Activated CD4-positive, alpha-beta T cell treated with anti-CD3 and anti-CD28 coated beads for 36 hours (primary cell): ENCODE measurements at regions not wholly inside any gene's neighbourhood (a gene's known extent, or its start where the extent isn't known, plus 50 kb on each side); places are given as distances from the start of the nearest gene placed in this dataset.

Experiments used
- ATAC-seq: fragments of 200-7000 bp; cut with Tn5 transposase; one replicate; pipeline ENCODE4 v1.10.0; 2021; ENCODE audit warnings: mild to moderate bottlenecking, moderate library complexity
- CTCF ChIA-PET: fragments of 350-600 bp; sonication (Branson Sonifier 250); formaldehyde crosslinking; loops from one replicate; lab custom pipeline; 2021; ENCODE audit warnings: antibody characterized with exemption; lab: Charles Lee
- POLR2A ChIA-PET: fragments of 350-600 bp; sonication (Branson Sonifier 250); formaldehyde crosslinking; loops from one replicate; lab custom pipeline; 2021; ENCODE audit warnings: antibody characterized with exemption, inconsistent platforms; lab: Charles Lee
- DNase-seq: peaks from one replicate; pipeline ENCODE4 v3.0.0-alpha.2; 2020
- H3K27ac Mint-ChIP-seq: one replicate; pipeline ENCODE4 v1.8.0; 2021; ENCODE audit warnings: mixed read lengths
- H3K27me3 Mint-ChIP-seq: one replicate; pipeline ENCODE4 v1.8.0; 2021; ENCODE audit warnings: mixed read lengths
- H3K36me3 Mint-ChIP-seq: one replicate; pipeline ENCODE4 v1.8.0; 2021; ENCODE audit warnings: low read depth, mixed read lengths
- H3K4me1 Mint-ChIP-seq: one replicate; pipeline ENCODE4 v1.8.0; 2021; ENCODE audit warnings: mixed read lengths
- H3K4me3 Mint-ChIP-seq: one replicate; pipeline ENCODE4 v1.8.0; 2021; ENCODE audit warnings: mild to moderate bottlenecking, moderate library complexity, mixed read lengths
- H3K9me3 Mint-ChIP-seq: one replicate; pipeline ENCODE4 v1.8.0; 2021; ENCODE audit warnings: low read depth, mixed read lengths
- intact Hi-C, 2 experiments: fragments of 100-400 bp; cut with DNase I in 1 of 2; cut with micrococcal nuclease in 1 of 2; formaldehyde crosslinking; loops; one replicate each; pipeline versions ENCODE4 v1.14.2 to v1.15.1; 2022 to 2024; cut with DNase I, micrococcal nuclease

DNA sequence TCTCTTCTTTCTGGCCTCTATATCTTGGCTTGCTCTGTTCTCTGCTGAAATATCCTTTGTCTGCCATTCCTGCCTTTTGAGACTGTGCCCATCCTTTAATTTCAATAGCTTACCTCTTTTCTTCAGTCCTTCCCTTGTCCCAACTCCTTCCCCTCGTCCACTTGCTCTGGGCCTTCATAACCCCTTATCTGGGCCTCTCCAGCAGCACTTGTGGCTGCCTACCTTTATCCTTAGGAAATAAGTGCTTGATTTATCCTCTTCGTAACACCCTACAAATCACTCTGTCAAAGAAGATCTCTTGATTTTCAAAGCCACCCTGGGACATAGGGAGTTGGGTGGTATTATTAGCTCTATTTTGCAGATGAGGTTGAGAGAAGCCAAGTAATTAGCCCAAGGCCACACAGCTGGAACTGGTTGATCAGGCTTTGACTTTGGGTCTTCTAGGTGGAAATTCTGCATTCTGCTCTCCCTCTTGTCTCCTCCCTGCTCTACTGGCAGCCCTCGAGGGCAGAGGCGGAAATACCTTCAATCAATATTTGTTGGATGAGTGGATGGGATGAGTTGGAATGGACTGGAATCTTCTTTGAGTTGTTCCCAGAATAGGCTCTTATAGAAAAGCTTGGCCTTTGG is 84.0 kb upstream of the TLE3 start:
- H3K36me3 Mint-ChIP-seq: no peaks in the 10 kb centered on the region
- no peaks in the 10 kb centered on the region for H3K9me3 Mint-ChIP-seq
- no peak for DNase-seq
- ATAC-seq: no peak
- ChIA-PET POLR2A (no interaction called here), CTCF (no interaction called here)
- intact Hi-C loops: no loop called here
- H3K27me3 Mint-ChIP-seq: no peaks in the 10 kb centered on the region
- no peak overlapping the region for H3K4me3 Mint-ChIP-seq
- H3K4me1 Mint-ChIP-seq: peaks cover 3% of the 10 kb centered on the region
- H3K27ac Mint-ChIP-seq: no peak overlapping the region

DNA sequence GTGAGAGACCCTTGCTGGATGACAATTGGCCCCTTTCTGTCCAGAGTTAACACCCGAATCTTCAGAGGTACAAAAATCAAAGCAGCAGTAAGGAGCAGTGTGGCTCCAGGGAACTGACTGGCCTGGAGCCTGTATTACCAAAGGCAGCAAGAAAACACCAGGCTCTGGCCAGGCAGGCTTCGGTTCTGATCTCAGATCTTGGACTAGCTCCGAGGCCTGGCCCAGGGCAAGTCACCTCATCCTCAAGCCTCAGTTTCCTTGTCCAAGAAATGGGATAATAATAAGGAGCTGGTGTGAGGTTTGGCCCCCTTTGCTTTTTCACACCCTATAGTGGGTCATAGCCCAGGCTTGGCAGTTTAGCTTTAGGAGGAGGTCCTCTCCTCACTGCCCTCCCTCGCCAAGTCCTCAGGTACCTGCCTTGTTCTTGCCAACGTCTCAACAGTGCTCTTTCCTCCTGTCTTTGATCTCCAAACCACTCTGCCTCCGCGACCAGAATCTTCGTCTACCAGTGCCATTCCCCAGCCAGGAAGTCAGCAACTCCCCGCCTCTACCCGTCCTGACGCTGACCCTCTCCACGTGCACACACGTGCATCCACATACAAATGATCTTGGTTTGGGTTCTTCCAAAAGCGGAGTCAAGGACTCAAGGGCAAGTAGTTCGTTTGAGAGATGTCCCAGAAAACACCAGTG is 82.6 kb upstream of the TLE3 start:
- H3K4me3 Mint-ChIP-seq: no peak overlapping the region
- ATAC-seq: no peak
- H3K36me3 Mint-ChIP-seq: no peaks in the 10 kb centered on the region
- peaks cover 3% of the 10 kb centered on the region for H3K4me1 Mint-ChIP-seq
- H3K27ac Mint-ChIP-seq: no peak overlapping the region
- ChIA-PET CTCF (interaction anchor here (0.7 kb wide), 1 partner anchor 316 kb away, joined by 3 read pairs; no protein-coding TSS in a partner anchor), POLR2A (no interaction called here)
- H3K9me3 Mint-ChIP-seq: no peaks in the 10 kb centered on the region
- intact Hi-C loops: no loop called here
- no peak for DNase-seq
- H3K27me3 Mint-ChIP-seq: no peaks in the 10 kb centered on the region

DNA sequence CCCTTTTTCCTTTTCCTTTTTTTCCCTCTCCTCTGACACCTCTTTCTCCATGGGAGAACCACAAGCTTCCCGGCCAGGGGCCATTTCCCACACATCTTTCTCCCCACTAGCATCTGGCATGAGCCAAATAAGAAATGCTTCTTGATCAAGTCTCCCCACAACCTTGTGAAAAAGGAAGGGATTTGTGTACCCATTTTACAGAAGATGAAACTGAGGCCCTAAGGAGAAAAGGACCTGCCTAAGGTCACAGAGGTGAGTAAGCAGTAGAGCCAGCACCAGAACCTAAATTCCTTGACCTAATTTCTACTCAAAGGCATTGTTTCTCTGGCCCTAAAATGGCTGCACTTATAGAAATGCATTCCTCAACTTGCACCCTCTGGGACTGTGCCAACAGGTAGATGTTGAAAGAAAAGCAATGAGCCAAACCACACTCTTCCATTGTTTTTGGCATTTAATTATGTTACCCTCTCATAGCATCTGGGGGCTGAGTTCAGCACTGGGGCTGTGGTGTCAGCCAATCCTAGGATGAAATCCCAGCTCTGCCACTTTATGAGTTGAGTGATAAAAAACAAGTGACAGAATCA is 81.7 kb upstream of the TLE3 start:
- CTCF ChIA-PET: interaction anchor here (0.7 kb wide), 1 partner anchor 316 kb away, joined by 3 read pairs; no protein-coding TSS in a partner anchor
- H3K4me3 Mint-ChIP-seq: no peak overlapping the region
- intact Hi-C loops: no loop called here
- no peak for ATAC-seq
- H3K9me3 Mint-ChIP-seq: no peaks in the 10 kb centered on the region
- POLR2A ChIA-PET: no interaction called here
- no peaks in the 10 kb centered on the region for H3K36me3 Mint-ChIP-seq
- H3K4me1 Mint-ChIP-seq: peaks cover 3% of the 10 kb centered on the region
- H3K27me3 Mint-ChIP-seq: no peaks in the 10 kb centered on the region
- no peak overlapping the region for H3K27ac Mint-ChIP-seq
- no peak for DNase-seq

DNA sequence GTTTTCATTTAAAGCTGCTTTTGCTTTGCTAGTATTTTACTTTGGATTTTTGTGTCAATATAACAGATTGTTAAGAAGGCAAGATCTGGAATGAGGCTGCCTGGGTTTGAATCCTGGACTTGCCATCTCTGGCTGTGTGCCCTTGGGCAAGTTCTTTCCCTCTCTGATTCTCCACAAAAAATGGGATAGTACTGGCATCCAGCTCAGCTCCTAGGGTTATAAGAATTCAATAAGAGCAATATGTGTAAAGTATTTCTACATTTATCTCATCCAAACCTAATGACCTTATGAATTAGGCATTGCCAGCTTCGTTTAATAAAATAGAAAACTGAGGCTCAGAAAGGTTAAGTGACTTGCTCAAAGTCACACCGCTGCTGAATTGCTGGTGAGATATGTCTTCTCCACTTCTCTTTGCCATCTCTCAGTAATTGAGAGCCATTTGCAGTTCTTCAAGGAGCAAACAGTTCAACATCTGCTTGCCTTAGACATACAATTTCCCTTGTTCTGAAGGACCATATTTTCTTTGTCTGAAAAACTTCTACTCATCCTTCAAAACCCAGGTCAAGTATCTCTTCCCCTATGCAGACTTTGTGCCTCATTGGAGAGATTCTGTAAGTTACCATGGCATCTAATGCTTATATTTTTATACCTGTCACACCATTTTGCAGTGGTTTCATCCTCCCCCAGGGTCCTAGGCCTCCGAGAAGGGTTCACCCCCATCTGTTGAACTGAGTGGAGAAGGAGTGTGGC is 80.8 kb upstream of the TLE3 start:
- CTCF ChIA-PET: interaction anchor here (0.7 kb wide), 1 partner anchor 61 kb away, joined by 3 read pairs; no protein-coding TSS in a partner anchor
- H3K27me3 Mint-ChIP-seq: no peaks in the 10 kb centered on the region
- ATAC-seq (no peak), DNase-seq (no peak)
- H3K4me1 Mint-ChIP-seq: peaks cover 3% of the 10 kb centered on the region
- no peak overlapping the region for H3K4me3 Mint-ChIP-seq
- intact Hi-C loops: no loop called here
- POLR2A ChIA-PET: no interaction called here
- H3K36me3 Mint-ChIP-seq: no peaks in the 10 kb centered on the region
- no peaks in the 10 kb centered on the region for H3K9me3 Mint-ChIP-seq
- no peak overlapping the region for H3K27ac Mint-ChIP-seq

DNA sequence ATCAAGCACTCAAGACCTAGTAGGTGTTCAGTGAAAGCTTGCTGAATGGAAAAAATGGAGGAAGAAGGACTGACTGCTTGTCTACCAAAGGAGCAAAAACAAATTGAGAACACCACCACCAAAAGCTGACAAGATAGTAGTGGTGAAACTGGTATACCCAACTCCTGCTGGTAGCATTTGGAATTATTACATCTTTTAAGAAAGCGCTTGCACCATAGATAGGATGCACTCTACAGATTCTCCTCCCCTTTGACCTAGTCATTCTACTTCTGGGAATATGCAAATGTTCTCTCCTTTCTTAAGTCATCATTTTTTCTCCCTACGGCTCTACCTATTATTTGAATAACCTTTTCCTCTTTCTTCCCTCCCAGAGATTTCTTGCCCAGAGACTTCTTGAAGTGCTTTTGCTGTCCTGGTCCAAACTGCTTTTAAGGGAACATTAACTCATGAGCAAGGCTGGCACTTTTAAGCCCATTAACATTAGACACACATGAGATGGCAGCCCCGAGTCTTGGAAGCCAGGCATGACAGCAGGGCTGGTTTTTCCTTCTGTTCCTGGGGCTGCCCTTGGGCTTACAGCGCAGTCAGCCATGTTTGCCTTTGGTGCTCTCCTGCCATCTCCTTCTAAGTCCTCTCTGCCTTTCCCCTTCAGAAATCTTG is 75.0 kb upstream of the TLE3 start:
- CTCF ChIA-PET: no interaction called here
- Mint-ChIP-seq H3K9me3 (no peaks in the 10 kb centered on the region), H3K4me1 (no peaks in the 10 kb centered on the region), H3K36me3 (no peaks in the 10 kb centered on the region), H3K4me3 (no peak overlapping the region), H3K27ac (no peak overlapping the region), H3K27me3 (no peaks in the 10 kb centered on the region)
- POLR2A ChIA-PET: no interaction called here
- DNase-seq: no peak
- ATAC-seq: no peak
- intact Hi-C loops: no loop called here

DNA sequence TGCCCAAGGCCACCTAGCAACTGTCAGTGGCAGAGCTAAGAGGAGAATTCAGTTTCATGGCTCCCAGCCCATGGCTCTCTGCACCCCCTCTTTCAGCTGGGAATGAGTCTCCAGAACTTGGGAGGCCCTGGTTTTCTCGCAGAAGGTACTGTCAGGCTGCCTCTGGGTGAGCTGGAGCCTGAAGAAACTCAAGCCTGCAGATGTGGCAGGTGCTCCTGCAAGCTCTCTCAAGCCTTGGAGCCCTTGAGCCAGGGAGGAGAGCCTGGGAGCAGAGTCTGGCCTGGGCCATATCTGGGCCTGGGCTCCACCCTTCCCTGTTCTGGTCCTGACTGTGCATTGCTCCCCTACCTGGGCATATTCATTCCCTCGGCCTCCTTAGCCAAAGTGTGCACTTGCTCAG is 74.4 kb upstream of the TLE3 start:
- CTCF ChIA-PET: no interaction called here
- no peak overlapping the region for H3K4me3 Mint-ChIP-seq

DNA sequence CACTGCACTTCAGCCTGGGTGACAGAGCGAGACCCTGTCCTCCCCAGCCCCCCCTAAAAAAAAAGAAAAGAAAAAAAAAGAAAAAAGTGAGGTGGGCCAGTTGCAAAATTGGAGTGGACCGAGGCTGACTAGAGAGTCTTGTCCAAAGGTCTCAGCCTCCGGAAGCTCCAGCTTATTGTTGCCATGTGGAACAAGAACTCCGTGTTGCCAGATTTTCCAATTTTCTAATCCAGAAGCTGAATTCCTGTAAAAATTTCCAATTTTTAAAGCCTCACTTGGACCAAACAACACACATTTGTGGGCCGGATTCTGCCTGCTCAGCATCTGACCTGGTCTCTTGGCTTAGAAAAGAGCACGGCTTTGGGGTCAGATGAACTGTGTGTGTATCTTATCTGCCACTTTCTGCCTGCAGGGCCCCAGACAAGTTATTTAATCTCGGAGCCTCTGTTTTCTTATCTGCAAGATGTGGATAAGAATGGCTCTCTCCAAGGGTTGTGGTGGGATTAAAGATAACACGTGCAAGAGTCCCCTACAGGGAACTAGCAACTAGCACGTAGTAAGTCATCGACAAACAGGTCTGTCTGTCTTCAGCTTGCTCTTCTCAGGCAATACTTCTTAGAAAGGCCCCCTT is 73.7 kb upstream of the TLE3 start:
- POLR2A ChIA-PET: interaction anchor here (0.7 kb wide), 1 partner anchor 437 kb away, joined by 3 read pairs; no protein-coding TSS in a partner anchor
- Mint-ChIP-seq H3K36me3 (no peaks in the 10 kb centered on the region), H3K4me3 (no peak overlapping the region), H3K9me3 (no peaks in the 10 kb centered on the region), H3K4me1 (no peaks in the 10 kb centered on the region), H3K27me3 (no peaks in the 10 kb centered on the region), H3K27ac (no peak overlapping the region)
- no peak for ATAC-seq
- DNase-seq: no peak
- CTCF ChIA-PET: interaction anchor here (0.6 kb wide), 1 partner anchor 52 kb away, joined by 3 read pairs; no protein-coding TSS in a partner anchor
- intact Hi-C loops: no loop called here

More for the DNA sequence above, 74.4 kb upstream of the TLE3 start:
- no peak for DNase-seq
- H3K9me3 Mint-ChIP-seq: no peaks in the 10 kb centered on the region
- intact Hi-C loops: no loop called here
- H3K36me3 Mint-ChIP-seq: no peaks in the 10 kb centered on the region
- H3K27ac Mint-ChIP-seq: no peak overlapping the region
- ATAC-seq: no peak
- H3K4me1 Mint-ChIP-seq: no peaks in the 10 kb centered on the region
- POLR2A ChIA-PET: no interaction called here
- H3K27me3 Mint-ChIP-seq: no peaks in the 10 kb centered on the region

DNA sequence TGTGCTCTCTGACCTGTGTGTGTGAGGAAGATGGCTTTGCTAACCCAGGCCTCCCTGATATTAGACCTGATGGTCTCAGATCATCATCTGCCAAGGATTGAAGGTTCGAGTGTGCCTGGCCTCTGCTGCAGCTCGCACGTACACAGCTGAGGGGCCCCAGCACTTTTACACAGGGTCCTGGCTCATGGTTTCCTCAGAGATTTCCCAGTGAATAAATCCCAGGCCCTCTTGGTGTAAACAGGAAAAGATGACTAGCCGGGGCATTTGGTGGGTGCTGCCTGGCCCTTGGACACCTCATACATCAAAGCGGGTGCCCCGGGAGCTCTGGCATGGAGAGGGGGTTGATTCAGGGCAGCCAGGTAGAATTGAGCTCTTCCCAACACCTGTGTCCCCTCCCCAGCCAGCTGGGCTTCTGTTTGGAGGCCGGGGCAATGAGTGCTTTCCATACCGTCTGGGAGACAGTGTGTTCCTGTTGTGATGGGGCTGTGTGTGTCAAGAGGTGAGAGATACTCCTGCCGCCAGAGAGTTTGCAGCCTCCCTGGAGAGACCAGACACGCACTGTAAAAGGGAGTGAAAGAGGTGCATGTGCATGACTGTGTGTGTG is 72.5 kb upstream of the TLE3 start:
- Mint-ChIP-seq H3K4me1 (no peaks in the 10 kb centered on the region), H3K4me3 (no peak overlapping the region), H3K27ac (no peak overlapping the region), H3K9me3 (no peaks in the 10 kb centered on the region), H3K27me3 (no peaks in the 10 kb centered on the region), H3K36me3 (no peaks in the 10 kb centered on the region)
- no peak for DNase-seq
- intact Hi-C loops: no loop called here
- ChIA-PET POLR2A (no interaction called here), CTCF (interaction anchor here (0.7 kb wide), 1 partner anchor 342 kb away, joined by 3 read pairs; no protein-coding TSS in a partner anchor)
- ATAC-seq: no peak

DNA sequence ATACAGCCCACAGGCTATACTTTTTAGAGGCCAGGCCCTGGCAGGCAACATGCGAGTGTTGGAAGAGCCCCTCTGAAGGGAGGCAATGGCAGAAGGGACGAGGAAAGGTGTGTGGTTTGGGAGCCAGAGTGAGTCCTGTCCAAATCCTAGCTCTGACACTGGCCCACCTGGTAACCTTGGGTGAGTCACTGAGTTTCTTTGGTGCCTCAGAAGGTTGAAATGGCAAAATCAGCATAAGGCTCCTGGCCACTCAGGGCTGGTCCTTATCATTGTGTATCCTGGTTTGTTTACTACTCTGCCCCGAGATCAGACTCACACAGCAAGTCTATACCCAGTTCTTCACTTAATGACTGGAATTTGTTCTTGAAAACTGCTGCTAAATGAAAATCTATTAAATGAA is 71.4 kb upstream of the TLE3 start:
- no peaks in the 10 kb centered on the region for H3K27me3 Mint-ChIP-seq
- ChIA-PET POLR2A (no interaction called here), CTCF (no interaction called here)
- ATAC-seq (no peak), DNase-seq (no peak)
- H3K36me3 Mint-ChIP-seq: no peaks in the 10 kb centered on the region
- no peaks in the 10 kb centered on the region for H3K4me1 Mint-ChIP-seq
- intact Hi-C loops: no loop called here
- no peak overlapping the region for H3K27ac Mint-ChIP-seq
- no peaks in the 10 kb centered on the region for H3K9me3 Mint-ChIP-seq
- no peak overlapping the region for H3K4me3 Mint-ChIP-seq

DNA sequence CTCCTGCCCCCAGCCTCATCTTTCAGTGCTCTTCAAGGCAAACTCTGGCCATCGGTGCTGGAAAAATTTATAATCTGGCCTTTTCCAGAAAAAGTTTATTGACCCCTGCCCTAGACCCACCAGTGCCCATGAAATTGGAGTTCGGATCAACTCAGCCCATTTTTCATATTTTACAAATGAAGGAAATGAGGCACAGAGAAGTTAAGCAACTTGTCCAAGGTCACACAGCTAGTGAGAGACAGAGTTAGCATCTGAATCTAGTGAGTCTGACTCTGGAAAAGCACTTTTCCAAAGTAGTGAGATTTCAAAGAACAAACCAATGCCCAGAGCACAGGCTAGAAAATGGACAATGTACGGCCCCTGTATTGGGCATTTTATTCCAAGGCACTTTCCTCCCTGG is 69.4 kb upstream of the TLE3 start:
- ChIA-PET CTCF (no interaction called here), POLR2A (no interaction called here)
- no peaks in the 10 kb centered on the region for H3K4me1 Mint-ChIP-seq
- intact Hi-C loops: no loop called here
- H3K27me3 Mint-ChIP-seq: no peaks in the 10 kb centered on the region
- no peak for DNase-seq
- H3K27ac Mint-ChIP-seq: no peak overlapping the region
- H3K4me3 Mint-ChIP-seq: no peak overlapping the region
- no peak for ATAC-seq
- H3K36me3 Mint-ChIP-seq: no peaks in the 10 kb centered on the region
- H3K9me3 Mint-ChIP-seq: no peaks in the 10 kb centered on the region
